ENCODE measurements at regions not wholly inside any gene's neighbourhood (a gene's known extent, or its start where the extent isn't known, plus 50 kb on each side); places are given as distances from the start of the nearest gene placed in this dataset.

- Histone ChIP-seq H3K4me1 (ENCODE audit: insufficient read depth, low read length, poor library complexity, severe bottlenecking) (no peaks in the 10 kb centered on the region), H3K9me3 (ENCODE audit: low read length) (no peaks in the 10 kb centered on the region), H2AFZ (ENCODE audit: low read length) (no peak overlapping the region), H3K9me2 (ENCODE audit: insufficient read depth, low read length) (no peaks in the 10 kb centered on the region), H3K4me3 (ENCODE audit: low read depth, low read length, poor library complexity, severe bottlenecking) (no peak overlapping the region), H3K4me2 (ENCODE audit: low read length) (no peak overlapping the region), H3K36me3 (ENCODE audit: insufficient read depth, low read length) (no peaks in the 10 kb centered on the region), H3K27ac (ENCODE audit: low read depth, low read length, poor library complexity, severe bottlenecking) (no peak overlapping the region), H4K20me1 (ENCODE audit: insufficient read depth, low read length) (no peaks in the 10 kb centered on the region), H3K79me2 (ENCODE audit: insufficient read depth, low read depth, low read length) (no peaks in the 10 kb centered on the region)
- ChIA-PET POLR2A (interaction anchor here (1.1 kb wide), 1 partner anchor 12 kb away, joined by 3 read pairs; no protein-coding TSS in a partner anchor), CTCF (ENCODE audit: unreplicated experiment) (no interaction called here)
- TF ChIP-seq CTCF (conservative IDR thresholded peaks at IDR 0.05; ENCODE audit: low read length) (no peak), EZH2phosphoT487 (IDR thresholded peaks at IDR 0.05; ENCODE audit: borderline replicate concordance, low read depth, low read length) (no peak)
- intact Hi-C loops (cut with micrococcal nuclease; ENCODE audit: unreplicated experiment) = no loop called here
- DNase-seq (ENCODE audit: low spot score) = no peak
- no TSS peak for BruUV-seq (replicated peaks)
Measured at GRCh38 chr6:15781890-15782289, 119.1 kb upstream of the DTNBP1 start.

- Histone ChIP-seq H3K4me1 (ENCODE audit: insufficient read depth, low read length, poor library complexity, severe bottlenecking) (no peaks in the 10 kb centered on the region), H3K9me2 (ENCODE audit: insufficient read depth, low read length) (no peaks in the 10 kb centered on the region), H2AFZ (ENCODE audit: low read length) (no peak overlapping the region), H3K4me2 (ENCODE audit: low read length) (no peak overlapping the region), H3K4me3 (ENCODE audit: low read depth, low read length, poor library complexity, severe bottlenecking) (no peak overlapping the region), H3K36me3 (ENCODE audit: insufficient read depth, low read length) (no peaks in the 10 kb centered on the region), H3K79me2 (ENCODE audit: insufficient read depth, low read depth, low read length) (no peaks in the 10 kb centered on the region), H3K9me3 (ENCODE audit: low read length) (no peaks in the 10 kb centered on the region), H4K20me1 (ENCODE audit: insufficient read depth, low read length) (no peaks in the 10 kb centered on the region), H3K27ac (ENCODE audit: low read depth, low read length, poor library complexity, severe bottlenecking) (no peak overlapping the region)
- intact Hi-C loops (cut with micrococcal nuclease; ENCODE audit: unreplicated experiment) = no loop called here
- no peak for DNase-seq (ENCODE audit: low spot score)
- no TSS peak for BruUV-seq (replicated peaks)
- ChIA-PET POLR2A (interaction anchor here (1.1 to 1.6 kb wide), 2 partner anchors 11 to 17 kb away, joined by 3 to 4 read pairs; no protein-coding TSS in a partner anchor), CTCF (ENCODE audit: unreplicated experiment) (no interaction called here)
- TF ChIP-seq EZH2phosphoT487 (IDR thresholded peaks at IDR 0.05; ENCODE audit: borderline replicate concordance, low read depth, low read length) (no peak), CTCF (conservative IDR thresholded peaks at IDR 0.05; ENCODE audit: low read length) (no peak)
Measured at GRCh38 chr6:15781333-15781732, 118.5 kb upstream of the DTNBP1 start.

DNA sequence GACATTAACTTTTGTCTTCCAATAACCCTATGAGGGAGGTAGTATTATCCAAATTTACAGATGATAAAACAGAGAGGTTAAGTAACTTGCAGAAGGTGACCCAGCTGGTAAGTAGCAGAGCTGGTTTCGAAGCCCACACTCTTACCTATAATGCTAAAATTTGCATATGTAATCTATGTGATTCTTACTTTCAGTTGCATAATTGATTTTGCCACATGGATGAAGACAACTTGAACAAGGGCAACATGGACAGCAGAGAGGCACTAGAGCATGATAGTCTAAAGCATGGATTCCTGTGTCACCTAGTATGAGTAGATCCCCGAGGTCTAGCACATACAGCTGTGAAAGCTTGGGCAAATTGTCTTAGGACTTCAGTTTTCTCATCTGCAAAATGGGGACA lies 117.6 kb upstream of the DTNBP1 start:
- POLR2A ChIA-PET = interaction anchor here (1.6 kb wide), 1 partner anchor 16 kb away, joined by 4 read pairs; no protein-coding TSS in a partner anchor
- no peaks in the 10 kb centered on the region for H3K9me3 ChIP-seq (ENCODE audit: low read length)
- no peaks in the 10 kb centered on the region for H3K79me2 ChIP-seq (ENCODE audit: insufficient read depth, low read depth, low read length)
- H4K20me1 ChIP-seq (ENCODE audit: insufficient read depth, low read length) = no peaks in the 10 kb centered on the region
- BruUV-seq (replicated peaks) = no TSS peak
- DNase-seq (ENCODE audit: low spot score) = no peak
- no peaks in the 10 kb centered on the region for H3K9me2 ChIP-seq (ENCODE audit: insufficient read depth, low read length)
- no peak overlapping the region for H3K4me2 ChIP-seq (ENCODE audit: low read length)
- H3K36me3 ChIP-seq (ENCODE audit: insufficient read depth, low read length) = no peaks in the 10 kb centered on the region
- TF ChIP-seq EZH2phosphoT487 (IDR thresholded peaks at IDR 0.05; ENCODE audit: borderline replicate concordance, low read depth, low read length) (no peak), CTCF (conservative IDR thresholded peaks at IDR 0.05; ENCODE audit: low read length) (no peak)
- H3K4me3 ChIP-seq (ENCODE audit: low read depth, low read length, poor library complexity, severe bottlenecking) = no peak overlapping the region
- H3K4me1 ChIP-seq (ENCODE audit: insufficient read depth, low read length, poor library complexity, severe bottlenecking) = no peaks in the 10 kb centered on the region
- H2AFZ ChIP-seq (ENCODE audit: low read length) = no peak overlapping the region
- H3K27ac ChIP-seq (ENCODE audit: low read depth, low read length, poor library complexity, severe bottlenecking) = no peak overlapping the region
- CTCF ChIA-PET (ENCODE audit: unreplicated experiment) = no interaction called here
- intact Hi-C loops (cut with micrococcal nuclease; ENCODE audit: unreplicated experiment) = no loop called here

Data from OCI-LY7 (cell line).